DND-41 (cell line): ENCODE measurements at regions not wholly inside any gene's neighbourhood (a gene's known extent, or its start where the extent isn't known, plus 50 kb on each side); places are given as distances from the start of the nearest gene placed in this dataset.
A peak's percentile ranks its signal among the peaks of the same experiment; 100 is the strongest.

ENCODE experiments used
- ATAC-seq: fragments of 200-7000 bp; cut with Tn5 transposase; 3 replicates; pipeline ENCODE4 v1.9.1; 2021; ENCODE audit warnings: low read depth; ENCODE audit not compliant: insufficient read depth
- DNase-seq: peaks from one replicate; pipeline ENCODE4 v3.0.0-alpha.2; 2020
- H2AFZ ChIP-seq: 2 replicates; pipeline ENCODE4 v1.6.0; 2012; ENCODE audit warnings: low read depth, low read length
- H3K27ac ChIP-seq: 2 replicates; pipeline ENCODE4 v1.5.1; 2012; ENCODE audit warnings: low read length, inconsistent platforms
- H3K27me3 ChIP-seq: fragments of 200-600 bp; sonication (generic); 2 replicates; pipeline ENCODE4 v1.6.0; 2012; ENCODE audit warnings: low read length, mild to moderate bottlenecking, inconsistent platforms; ENCODE audit not compliant: insufficient read depth, poor library complexity
- H3K36me3 ChIP-seq: 2 replicates; pipeline ENCODE4 v1.5.1; 2012; ENCODE audit warnings: low read length, inconsistent platforms; ENCODE audit not compliant: insufficient read depth
- H3K4me1 ChIP-seq: 2 replicates; pipeline ENCODE4 v1.5.1; 2012; ENCODE audit warnings: mild to moderate bottlenecking, low read length; ENCODE audit not compliant: insufficient read depth
- H3K4me2 ChIP-seq: 2 replicates; pipeline ENCODE4 v1.6.0; 2012; ENCODE audit warnings: mild to moderate bottlenecking, moderate library complexity, low read length, inconsistent platforms; ENCODE audit not compliant: insufficient read depth
- H3K4me3 ChIP-seq, 2 experiments: fragments of 200-600 bp in 1 of 2; shearing (Covaris generic) in 1 of 2; 2 replicates each; pipeline ENCODE4 v1.5.1; 2012 to 2016; ENCODE audit warnings: inconsistent platforms in 2 of 2, low read length in 2 of 2, mild to moderate bottlenecking in 2 of 2, low read depth in 1 of 2, moderate library complexity in 1 of 2
- H3K79me2 ChIP-seq: 2 replicates; pipeline ENCODE4 v1.6.0; 2012; ENCODE audit warnings: low read length, inconsistent platforms; ENCODE audit not compliant: insufficient read depth
- H3K9ac ChIP-seq: 2 replicates; pipeline ENCODE4 v1.6.0; 2012; ENCODE audit warnings: low read depth, mild to moderate bottlenecking, inconsistent platforms, low read length, moderate library complexity
- H3K9me3 ChIP-seq: 2 replicates; pipeline ENCODE4 v1.5.1; 2012; ENCODE audit warnings: low read length, moderate library complexity, mild to moderate bottlenecking, inconsistent platforms; ENCODE audit not compliant: insufficient read depth, severe bottlenecking
- H4K20me1 ChIP-seq: 2 replicates; pipeline ENCODE4 v1.6.0; 2012; ENCODE audit warnings: low read length; ENCODE audit not compliant: insufficient read depth
- CTCF ChIP-seq: IDR thresholded peaks from 2 replicates; pipeline ENCODE4 v1.5.1; 2012; ENCODE audit warnings: borderline replicate concordance, low read length, moderate library complexity, mild to moderate bottlenecking; ENCODE audit not compliant: poor library complexity, severe bottlenecking; ENCODE audit errors: extremely low read depth
- EZH2 ChIP-seq: IDR thresholded peaks from 3 replicates; pipeline ENCODE4 v1.6.1; 2012; ENCODE audit warnings: borderline replicate concordance, low read depth, mild to moderate bottlenecking, moderate library complexity, low read length, inconsistent platforms; ENCODE audit not compliant: severe bottlenecking

GRCh38 chr18:26722565-26722931, 143.0 kb downstream of the AQP4 start:
- no peak overlapping the region for H3K27ac ChIP-seq
- H3K4me2 ChIP-seq: no peak overlapping the region
- H3K79me2 ChIP-seq: no peaks in the 10 kb centered on the region
- no peaks in the 10 kb centered on the region for H4K20me1 ChIP-seq
- no peak for DNase-seq
- peaks cover 11% of the 10 kb centered on the region for H3K4me1 ChIP-seq
- no peaks in the 10 kb centered on the region for H3K36me3 ChIP-seq
- H3K9me3 ChIP-seq: no peaks in the 10 kb centered on the region
- H3K4me3 ChIP-seq: no peak overlapping the region
- ATAC-seq: no peak
- H3K27me3 ChIP-seq: no peaks in the 10 kb centered on the region
- no peak overlapping the region for H3K9ac ChIP-seq
- H2AFZ ChIP-seq: no peak overlapping the region
- TF ChIP-seq CTCF (no peak), EZH2 (no peak)

- Histone ChIP-seq H3K4me2 (no peak overlapping the region), H3K27me3 (no peaks in the 10 kb centered on the region), H3K4me3 (no peak overlapping the region), H3K27ac (no peak overlapping the region), H4K20me1 (no peaks in the 10 kb centered on the region), H2AFZ (0 out of 2 replicates have a peak overlapping the region, but pooled peaks have one; percentile 36), H3K4me1 (peaks cover 16% of the 10 kb centered on the region), H3K9ac (no peak overlapping the region), H3K9me3 (no peaks in the 10 kb centered on the region), H3K79me2 (no peaks in the 10 kb centered on the region), H3K36me3 (no peaks in the 10 kb centered on the region)
- DNase-seq (no peak), ATAC-seq (no peak)
- TF ChIP-seq CTCF (no peak), EZH2 (no peak)
Observed at GRCh38 chr18:26721854-26722564, 143.5 kb downstream of the AQP4 start.

- no peak for DNase-seq
- H3K79me2 ChIP-seq: no peaks in the 10 kb centered on the region
- H3K36me3 ChIP-seq: no peaks in the 10 kb centered on the region
- H2AFZ ChIP-seq: no peak overlapping the region
- TF ChIP-seq CTCF: no peak
- no peak for TF ChIP-seq EZH2
- H3K4me2 ChIP-seq: no peak overlapping the region
- no peak overlapping the region for H3K27ac ChIP-seq
- H3K27me3 ChIP-seq: no peaks in the 10 kb centered on the region
- H3K4me3 ChIP-seq: no peak overlapping the region
- no peaks in the 10 kb centered on the region for H4K20me1 ChIP-seq
- no peaks in the 10 kb centered on the region for H3K9me3 ChIP-seq
- ATAC-seq: no peak
- H3K9ac ChIP-seq: no peak overlapping the region
- H3K4me1 ChIP-seq: peaks cover 30% of the 10 kb centered on the region
Observed at GRCh38 chr18:26719896-26720295, 145.6 kb downstream of the AQP4 start.
